GM23338 (cell line): ENCODE measurements at regions not wholly inside any gene's neighbourhood (a gene's known extent, or its start where the extent isn't known, plus 50 kb on each side); places are given as distances from the start of the nearest gene placed in this dataset.

ENCODE experiments used
- ATAC-seq: fragments of 200-7000 bp; cut with Tn5 transposase; 3 replicates; pipeline ENCODE4 v1.9.1; 2020
- DNase-seq: peaks from one replicate; pipeline ENCODE4 v3.0.0-alpha.2; 2015; ENCODE audit warnings: low spot score
- H2AFZ ChIP-seq: fragments of 200-600 bp; sonication (generic); 2 replicates; pipeline ENCODE4 v1.8.0; 2016; ENCODE audit warnings: antibody characterized with exemption, mild to moderate bottlenecking, moderate library complexity
- H3F3A ChIP-seq: fragments of 200-600 bp; sonication (generic); replicated peaks from 2 replicates; pipeline ENCODE4 v1.8.0; 2017; ENCODE audit warnings: antibody characterized with exemption, mixed run types, low read depth
- H3K27ac ChIP-seq: fragments of 200-600 bp; sonication (generic); 2 replicates; pipeline ENCODE4 v1.6.1; 2016; ENCODE audit warnings: low read depth
- H3K27me3 ChIP-seq: fragments of 200-600 bp; sonication (generic); 2 replicates; pipeline ENCODE4 v1.8.0; 2016; ENCODE audit warnings: mild to moderate bottlenecking, mixed run types, moderate library complexity; ENCODE audit not compliant: insufficient read depth
- H3K36me3 ChIP-seq: fragments of 200-600 bp; sonication (generic); 2 replicates; pipeline ENCODE4 v1.8.0; 2016; ENCODE audit warnings: mild to moderate bottlenecking; ENCODE audit not compliant: insufficient read depth
- H3K4me1 ChIP-seq: fragments of 200-600 bp; sonication (generic); 2 replicates; pipeline ENCODE4 v1.8.0; 2016; ENCODE audit warnings: mild to moderate bottlenecking, moderate library complexity; ENCODE audit not compliant: insufficient read depth
- H3K4me2 ChIP-seq: fragments of 200-600 bp; sonication (generic); 2 replicates; pipeline ENCODE4 v1.7.1; 2017; ENCODE audit warnings: mixed run types
- H3K4me3 ChIP-seq: fragments of 200-600 bp; sonication (generic); 2 replicates; pipeline ENCODE4 v1.6.1; 2016; ENCODE audit warnings: mixed run types
- H3K79me2 ChIP-seq: fragments of 200-600 bp; sonication (generic); replicated peaks from 2 replicates; pipeline ENCODE4 v1.8.0; 2017; ENCODE audit warnings: mild to moderate bottlenecking; ENCODE audit not compliant: insufficient read depth
- H3K9me2 ChIP-seq: fragments of 200-600 bp; sonication (generic); 2 replicates; pipeline ENCODE4 v1.8.0; 2017; ENCODE audit not compliant: insufficient read depth
- H4K20me1 ChIP-seq: fragments of 200-600 bp; sonication (generic); replicated peaks from 2 replicates; pipeline ENCODE4 v1.8.0; 2017; ENCODE audit warnings: mild to moderate bottlenecking; ENCODE audit not compliant: insufficient read depth
- H3K27ac Mint-ChIP-seq: 2 replicates; pipeline ENCODE4 v1.8.0; 2020; ENCODE audit warnings: inconsistent platforms, mild to moderate bottlenecking, moderate library complexity, mixed read lengths
- H3K27me3 Mint-ChIP-seq: 3 replicates; pipeline ENCODE4 v1.8.0; 2022; ENCODE audit warnings: low read depth, mild to moderate bottlenecking, moderate library complexity, mixed read lengths, inconsistent platforms; ENCODE audit not compliant: insufficient read depth, poor library complexity
- H3K36me3 Mint-ChIP-seq: 3 replicates; pipeline ENCODE4 v1.8.0; 2021; ENCODE audit warnings: low read depth, mild to moderate bottlenecking, inconsistent platforms, moderate library complexity, mixed read lengths
- H3K4me1 Mint-ChIP-seq: 3 replicates; pipeline ENCODE4 v1.8.0; 2020; ENCODE audit warnings: mild to moderate bottlenecking, inconsistent platforms, mixed read lengths
- H3K4me3 Mint-ChIP-seq: 3 replicates; pipeline ENCODE4 v1.8.0; 2021; ENCODE audit warnings: moderate library complexity, mild to moderate bottlenecking, inconsistent platforms, mixed read lengths
- H3K9me3 Mint-ChIP-seq: 3 replicates; pipeline ENCODE4 v1.8.0; 2020; ENCODE audit warnings: moderate library complexity, mild to moderate bottlenecking, inconsistent platforms, mixed read lengths
- CREB1 ChIP-seq: fragments of 250-450 bp; sonication (Bioruptor Pico); IDR thresholded peaks from 2 replicates; pipeline ENCODE4 v1.5.0; 2020; ENCODE audit warnings: low read depth, mild to moderate bottlenecking, moderate library complexity
- CTCF ChIP-seq, 2 experiments: fragments of 200-600 bp in 1 of 2; sonication (generic) in 1 of 2; conservative IDR thresholded peaks; 2 replicates each; pipeline versions ENCODE4 v1.5.1 to v1.6.1; 2016 to 2017; ENCODE audit warnings: antibody characterized with exemption in 2 of 2, low read depth in 2 of 2, mild to moderate bottlenecking in 2 of 2, moderate library complexity in 1 of 2
- ETS1 ChIP-seq: IDR thresholded peaks from 2 replicates; pipeline ENCODE4 v1.6.1; 2016; ENCODE audit warnings: antibody characterized with exemption
- EZH2 ChIP-seq: fragments of 200-600 bp; sonication (generic); IDR thresholded peaks from one replicate; pipeline ENCODE4 v1.8.0; 2017; ENCODE audit warnings: antibody characterized with exemption, mild to moderate bottlenecking, low read depth; ENCODE audit not compliant: unreplicated experiment
- EZH2phosphoT487 ChIP-seq: fragments of 200-600 bp; sonication (generic); IDR thresholded peaks from one replicate; pipeline ENCODE4 v1.8.1; 2018; ENCODE audit warnings: antibody characterized with exemption; ENCODE audit not compliant: unreplicated experiment
- JUNB ChIP-seq: IDR thresholded peaks from one replicate; pipeline ENCODE4 v1.6.1; 2016; ENCODE audit warnings: antibody characterized with exemption; ENCODE audit not compliant: unreplicated experiment
- NANOG ChIP-seq: IDR thresholded peaks from 2 replicates; pipeline ENCODE4 v1.6.1; 2016; ENCODE audit warnings: antibody characterized with exemption, borderline replicate concordance
- POLR2AphosphoS5 ChIP-seq: IDR thresholded peaks from 2 replicates; pipeline ENCODE4 v1.6.1; 2016; ENCODE audit warnings: antibody characterized with exemption, low read depth
- STAT1 ChIP-seq: IDR thresholded peaks from one replicate; pipeline ENCODE4 v1.6.1; 2016; ENCODE audit warnings: antibody characterized with exemption; ENCODE audit not compliant: unreplicated experiment
- ZNF114 ChIP-seq: fragments of 250-450 bp; sonication (Bioruptor Pico); IDR thresholded peaks from 2 replicates; pipeline ENCODE4 v1.5.0; 2020; ENCODE audit warnings: mild to moderate bottlenecking, moderate library complexity
- ZNF331 ChIP-seq: fragments of 250-450 bp; sonication (Bioruptor Pico); IDR thresholded peaks from 2 replicates; pipeline ENCODE4 v1.5.0; 2020; ENCODE audit warnings: low read depth, mild to moderate bottlenecking, moderate library complexity
- ZNF462 ChIP-seq: fragments of 250-450 bp; sonication (Bioruptor Pico); IDR thresholded peaks from 2 replicates; pipeline ENCODE4 v1.5.0; 2020; ENCODE audit warnings: mild to moderate bottlenecking, moderate library complexity
- TF ChIP-seq, protein P1 (sequence below): IDR thresholded peaks from one replicate; pipeline ENCODE4 v1.6.1; 2018; ENCODE audit warnings: antibody characterized with exemption; ENCODE audit not compliant: unreplicated experiment

DNA sequence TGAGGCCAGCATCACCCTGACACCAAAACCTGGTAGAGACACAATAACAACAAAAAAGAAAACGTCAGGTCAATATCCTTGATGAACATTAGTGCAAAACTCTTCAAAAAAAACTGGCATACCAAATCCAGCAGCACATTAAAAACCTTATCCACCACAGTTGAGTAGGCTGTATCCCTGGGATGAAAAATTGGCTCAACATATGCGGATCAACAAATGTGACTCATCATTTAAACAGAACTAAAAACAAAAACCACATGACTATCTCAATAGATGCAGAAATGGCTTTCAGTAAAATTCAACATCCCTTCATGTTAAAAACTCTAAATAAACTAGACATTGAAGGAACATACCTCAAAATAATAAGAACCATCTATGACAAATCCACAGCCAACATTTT, 59.6 kb upstream of the PHIP start:
- no peak for DNase-seq
- H2AFZ ChIP-seq, result no peak overlapping the region; the same call in 1 of the 2 replicates
- H3K4me3 ChIP-seq, result no peak overlapping the region
- TF ChIP-seq ZNF114 (CRISPR knock-in tag), result no peak
- TF ChIP-seq ZNF331 (CRISPR knock-in tag), result no peak
- no peak for TF ChIP-seq STAT1
- no peak for TF ChIP-seq JUNB
- no peak for TF ChIP-seq NANOG
- TF ChIP-seq EZH2, result no peak
- TF ChIP-seq CTCF (conservative IDR thresholded peaks at IDR 0.05; ENCODE audit: low read depth in 2 of 2), result no peak
- no peak for TF ChIP-seq ETS1
- no peak for TF ChIP-seq EZH2phosphoT487
- TF ChIP-seq CREB1 (CRISPR knock-in tag), result no peak
- TF ChIP-seq, protein P1, sequence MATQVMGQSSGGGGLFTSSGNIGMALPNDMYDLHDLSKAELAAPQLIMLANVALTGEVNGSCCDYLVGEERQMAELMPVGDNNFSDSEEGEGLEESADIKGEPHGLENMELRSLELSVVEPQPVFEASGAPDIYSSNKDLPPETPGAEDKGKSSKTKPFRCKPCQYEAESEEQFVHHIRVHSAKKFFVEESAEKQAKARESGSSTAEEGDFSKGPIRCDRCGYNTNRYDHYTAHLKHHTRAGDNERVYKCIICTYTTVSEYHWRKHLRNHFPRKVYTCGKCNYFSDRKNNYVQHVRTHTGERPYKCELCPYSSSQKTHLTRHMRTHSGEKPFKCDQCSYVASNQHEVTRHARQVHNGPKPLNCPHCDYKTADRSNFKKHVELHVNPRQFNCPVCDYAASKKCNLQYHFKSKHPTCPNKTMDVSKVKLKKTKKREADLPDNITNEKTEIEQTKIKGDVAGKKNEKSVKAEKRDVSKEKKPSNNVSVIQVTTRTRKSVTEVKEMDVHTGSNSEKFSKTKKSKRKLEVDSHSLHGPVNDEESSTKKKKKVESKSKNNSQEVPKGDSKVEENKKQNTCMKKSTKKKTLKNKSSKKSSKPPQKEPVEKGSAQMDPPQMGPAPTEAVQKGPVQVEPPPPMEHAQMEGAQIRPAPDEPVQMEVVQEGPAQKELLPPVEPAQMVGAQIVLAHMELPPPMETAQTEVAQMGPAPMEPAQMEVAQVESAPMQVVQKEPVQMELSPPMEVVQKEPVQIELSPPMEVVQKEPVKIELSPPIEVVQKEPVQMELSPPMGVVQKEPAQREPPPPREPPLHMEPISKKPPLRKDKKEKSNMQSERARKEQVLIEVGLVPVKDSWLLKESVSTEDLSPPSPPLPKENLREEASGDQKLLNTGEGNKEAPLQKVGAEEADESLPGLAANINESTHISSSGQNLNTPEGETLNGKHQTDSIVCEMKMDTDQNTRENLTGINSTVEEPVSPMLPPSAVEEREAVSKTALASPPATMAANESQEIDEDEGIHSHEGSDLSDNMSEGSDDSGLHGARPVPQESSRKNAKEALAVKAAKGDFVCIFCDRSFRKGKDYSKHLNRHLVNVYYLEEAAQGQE, result no peak
- TF ChIP-seq ZNF462 (CRISPR knock-in tag), result no peak
- no peak for TF ChIP-seq POLR2AphosphoS5
- H3K27ac Mint-ChIP-seq, result no peak overlapping the region
- H3K27me3 Mint-ChIP-seq, result peaks cover 2% of the 10 kb centered on the region
- H3K27me3 ChIP-seq, result no peaks in the 10 kb centered on the region
- H3K4me1 ChIP-seq, result no peaks in the 10 kb centered on the region
- no peaks in the 10 kb centered on the region for H3K36me3 ChIP-seq
- H3K4me1 Mint-ChIP-seq, result peaks cover 2% of the 10 kb centered on the region; the same call in 1 of the 3 replicates
- no peaks in the 10 kb centered on the region for H4K20me1 ChIP-seq
- H3F3A ChIP-seq, result no peaks in the 10 kb centered on the region
- H3K79me2 ChIP-seq, result no peaks in the 10 kb centered on the region
- no peak overlapping the region for H3K4me3 Mint-ChIP-seq
- peaks cover 45% of the 10 kb centered on the region for H3K9me3 Mint-ChIP-seq
- no peak for ATAC-seq
- peaks cover 4% of the 10 kb centered on the region; the same call in 1 of the 2 replicates for H3K9me2 ChIP-seq
- no peak overlapping the region for H3K4me2 ChIP-seq
- H3K36me3 Mint-ChIP-seq, result peaks cover 31% of the 10 kb centered on the region
- H3K27ac ChIP-seq, result no peak overlapping the region
